H9 (cell line): ENCODE measurements at regions not wholly inside any gene's neighbourhood (a gene's known extent, or its start where the extent isn't known, plus 50 kb on each side); places are given as distances from the start of the nearest gene placed in this dataset.

ENCODE experiments used
- DNase-seq: peaks from one replicate; pipeline ENCODE4 v3.0.0-alpha.2; 2017
- H2AFZ ChIP-seq: one replicate; pipeline ENCODE4 v1.6.1; 2013; ENCODE audit warnings: mild to moderate bottlenecking, low read length, control low read depth, moderate library complexity
- H2AK5ac ChIP-seq: 2 replicates; pipeline ENCODE4 v1.6.1; 2013; ENCODE audit warnings: low read length, control low read depth, mixed read lengths; ENCODE audit not compliant: insufficient read length
- H2BK120ac ChIP-seq: one replicate; pipeline ENCODE4 v1.6.1; 2013; ENCODE audit warnings: low read depth, mild to moderate bottlenecking, low read length, control low read depth, inconsistent platforms; ENCODE audit not compliant: poor library complexity, severe bottlenecking
- H2BK12ac ChIP-seq: 2 replicates; pipeline ENCODE4 v1.6.1; 2013; ENCODE audit warnings: low read length, control low read depth, mixed read lengths, low read depth; ENCODE audit not compliant: insufficient read length
- H2BK15ac ChIP-seq: 2 replicates; pipeline ENCODE4 v1.6.1; 2013; ENCODE audit warnings: low read depth, low read length, control low read depth
- H2BK20ac ChIP-seq: one replicate; pipeline ENCODE4 v1.6.1; 2013; ENCODE audit warnings: low read depth, mild to moderate bottlenecking, low read length, control low read depth, inconsistent platforms; ENCODE audit not compliant: poor library complexity, severe bottlenecking
- H2BK5ac ChIP-seq: 2 replicates; pipeline ENCODE4 v1.6.1; 2013; ENCODE audit warnings: low read length, control low read depth, mixed read lengths; ENCODE audit not compliant: insufficient read length
- H3K14ac ChIP-seq: 2 replicates; pipeline ENCODE4 v1.6.1; 2013; ENCODE audit warnings: low read length, control low read depth; ENCODE audit not compliant: insufficient read depth
- H3K18ac ChIP-seq: 2 replicates; pipeline ENCODE4 v1.6.1; 2013; ENCODE audit warnings: low read depth, mild to moderate bottlenecking, mixed read lengths, low read length, control low read depth; ENCODE audit not compliant: insufficient read length
- H3K23ac ChIP-seq: 2 replicates; pipeline ENCODE4 v1.6.1; 2013; ENCODE audit warnings: low read length, control low read depth, mixed read lengths, low read depth; ENCODE audit not compliant: insufficient read length
- H3K23me2 ChIP-seq: 2 replicates; pipeline ENCODE4 v1.6.1; 2013; ENCODE audit warnings: low read depth, mild to moderate bottlenecking, mixed read lengths, low read length, control low read depth; ENCODE audit not compliant: insufficient read length, poor library complexity, severe bottlenecking
- H3K27ac ChIP-seq: 2 replicates; pipeline ENCODE4 v1.5.1; 2013; ENCODE audit warnings: low read length, control low read depth, mixed read lengths, low read depth; ENCODE audit not compliant: insufficient read length
- H3K27me3 ChIP-seq: 2 replicates; pipeline ENCODE4 v1.6.1; 2013; ENCODE audit warnings: low read length, control low read depth, inconsistent platforms; ENCODE audit not compliant: insufficient read depth
- H3K4ac ChIP-seq: 2 replicates; pipeline ENCODE4 v1.6.1; 2013; ENCODE audit warnings: low read depth, mild to moderate bottlenecking, control low read depth, inconsistent platforms, low read length, moderate library complexity
- H3K4me1 ChIP-seq: 2 replicates; pipeline ENCODE4 v1.6.1; 2013; ENCODE audit warnings: low read length, control low read depth, inconsistent platforms; ENCODE audit not compliant: insufficient read depth
- H3K4me2 ChIP-seq: 2 replicates; pipeline ENCODE4 v1.6.1; 2013; ENCODE audit warnings: low read length, control low read depth, mixed read lengths; ENCODE audit not compliant: insufficient read length, insufficient read depth
- H3K56ac ChIP-seq: 2 replicates; pipeline ENCODE4 v1.6.1; 2013; ENCODE audit warnings: low read depth, mild to moderate bottlenecking, mixed read lengths, low read length, control low read depth; ENCODE audit not compliant: insufficient read length
- H3K79me1 ChIP-seq: 2 replicates; pipeline ENCODE4 v1.6.1; 2013; ENCODE audit warnings: low read depth, mild to moderate bottlenecking, moderate library complexity, low read length, control low read depth, inconsistent platforms; ENCODE audit not compliant: insufficient read depth, poor library complexity, severe bottlenecking
- H3K79me2 ChIP-seq: 2 replicates; pipeline ENCODE4 v1.6.1; 2013; ENCODE audit warnings: low read length, control low read depth, inconsistent platforms; ENCODE audit not compliant: insufficient read depth
- H3K9ac ChIP-seq: 2 replicates; pipeline ENCODE4 v1.6.1; 2013; ENCODE audit warnings: low read length, control low read depth, mixed read lengths; ENCODE audit not compliant: insufficient read length; ENCODE audit errors: extremely low read depth
- H3K9me3 ChIP-seq: one replicate; pipeline ENCODE4 v1.6.1; 2013; ENCODE audit warnings: low read depth, low read length, inconsistent platforms; ENCODE audit not compliant: control insufficient read depth
- H3T11ph ChIP-seq: one replicate; pipeline ENCODE4 v1.6.1; 2013; ENCODE audit warnings: mild to moderate bottlenecking, low read length, control low read depth, inconsistent platforms
- H4K20me1 ChIP-seq: one replicate; pipeline ENCODE4 v1.6.1; 2013; ENCODE audit not compliant: control insufficient read depth, insufficient read length, insufficient read depth
- H4K5ac ChIP-seq: 2 replicates; pipeline ENCODE4 v1.6.1; 2013; ENCODE audit warnings: low read depth, mild to moderate bottlenecking, mixed read lengths, low read length, control low read depth; ENCODE audit not compliant: insufficient read length
- H4K8ac ChIP-seq: replicated peaks from 2 replicates; pipeline ENCODE4 v1.6.1; 2013; ENCODE audit warnings: low read length, control low read depth, mixed read lengths, low read depth; ENCODE audit not compliant: insufficient read length
- H4K91ac ChIP-seq: 2 replicates; pipeline ENCODE4 v1.6.1; 2013; ENCODE audit warnings: low read depth, mild to moderate bottlenecking, moderate library complexity, mixed read lengths, low read length, control low read depth; ENCODE audit not compliant: insufficient read length
- H3K27ac Mint-ChIP-seq, 3 experiments: 2 replicates in 2 of 3; 3 replicates in 1 of 3; pipeline ENCODE4 v1.8.0; 2020 to 2021; ENCODE audit warnings: mixed read lengths in 3 of 3, mild to moderate bottlenecking in 1 of 3, moderate library complexity in 1 of 3
- H3K27me3 Mint-ChIP-seq: 2 replicates; pipeline ENCODE4 v1.8.0; 2021; ENCODE audit warnings: low read depth, mild to moderate bottlenecking, moderate library complexity, mixed read lengths
- H3K36me3 Mint-ChIP-seq, 3 experiments: 2 replicates in 2 of 3; 3 replicates in 1 of 3; pipeline ENCODE4 v1.8.0; 2020 to 2021; ENCODE audit warnings: low read depth in 3 of 3, mixed read lengths in 3 of 3; ENCODE audit not compliant: insufficient read depth in 1 of 3
- H3K4me1 Mint-ChIP-seq, 2 experiments: 2 replicates each; pipeline ENCODE4 v1.8.0; 2020; ENCODE audit warnings: mixed read lengths in 2 of 2
- H3K4me3 Mint-ChIP-seq, 2 experiments: 2 replicates in 1 of 2; 3 replicates in 1 of 2; pipeline ENCODE4 v1.8.0; 2020 to 2021; ENCODE audit warnings: mild to moderate bottlenecking in 2 of 2, mixed read lengths in 2 of 2, moderate library complexity in 1 of 2
- H3K9me3 Mint-ChIP-seq, 2 experiments: 2 replicates in 1 of 2; 3 replicates in 1 of 2; pipeline ENCODE4 v1.8.0; 2020; ENCODE audit warnings: mild to moderate bottlenecking in 2 of 2, mixed read lengths in 2 of 2, moderate library complexity in 1 of 2
- CTCF ChIP-seq: fragments of 200-600 bp; sonication (generic); conservative IDR thresholded peaks from 3 replicates; pipeline ENCODE4 v1.8.0; 2021; ENCODE audit warnings: antibody characterized with exemption, mild to moderate bottlenecking
- WGBS: extraction: QIAGEN DNeasy Blood & Tissue Kit; methylation state at CpG from one replicate; pipeline ENCODE4 v1.1.7; 2013; ENCODE audit warnings: missing lambda C conversion rate, low lambda C conversion rate, mixed read lengths; ENCODE audit not compliant: insufficient read length; ENCODE audit errors: extremely low coverage; 5-methylcytosine and 5-hydroxymethylcytosine counted together

GRCh38 chr7:13829914-13830900, 159.3 kb downstream of the ETV1 start:
- H3K4me1 Mint-ChIP-seq, result peaks cover 29 to 30% of the 10 kb centered on the region in 2 experiments
- no peak for TF ChIP-seq CTCF
- no peaks in the 10 kb centered on the region for H3K23me2 ChIP-seq
- H4K8ac ChIP-seq, result no peak overlapping the region
- no peak for DNase-seq
- no peak overlapping the region for H3K56ac ChIP-seq
- H4K5ac ChIP-seq, result no peak overlapping the region
- H2BK20ac ChIP-seq, result no peak overlapping the region
- H3K9me3 Mint-ChIP-seq, result no peaks in the 10 kb centered on the region
- H2AK5ac ChIP-seq, result no peak overlapping the region
- H3K4ac ChIP-seq, result no peak overlapping the region
- no peaks in the 10 kb centered on the region for H3K79me2 ChIP-seq
- no peak overlapping the region for H2BK12ac ChIP-seq
- H3K27me3 ChIP-seq, result no peaks in the 10 kb centered on the region
- no peak overlapping the region for H3K18ac ChIP-seq
- H3T11ph ChIP-seq, result no peak overlapping the region
- no peaks in the 10 kb centered on the region for H3K36me3 Mint-ChIP-seq
- peak overlapping the region; percentile 32 for H2AFZ ChIP-seq
- H4K20me1 ChIP-seq, result no peaks in the 10 kb centered on the region
- no CpG with 5 or more reads among the region's 6 CpGs for whole genome bisulfite sequencing
- no peak overlapping the region for H3K4me3 Mint-ChIP-seq
- no peak overlapping the region for H2BK120ac ChIP-seq
- H3K27me3 Mint-ChIP-seq, result no peaks in the 10 kb centered on the region
- no peak overlapping the region for H3K27ac Mint-ChIP-seq
- peaks cover 4% of the 10 kb centered on the region; the same call in 1 of the 2 replicates for H3K4me1 ChIP-seq
- no peaks in the 10 kb centered on the region for H3K79me1 ChIP-seq
- H3K9me3 ChIP-seq, result no peaks in the 10 kb centered on the region
- no peak overlapping the region for H3K23ac ChIP-seq
- no peak overlapping the region for H3K14ac ChIP-seq
- no peak overlapping the region for H3K4me2 ChIP-seq
- H4K91ac ChIP-seq, result no peak overlapping the region
- H2BK15ac ChIP-seq, result no peak overlapping the region
- no peak overlapping the region for H3K9ac ChIP-seq
- peak overlapping the region; percentile 16 for H3K27ac ChIP-seq
- no peak overlapping the region for H2BK5ac ChIP-seq
